IMR-90 (cell line): ENCODE measurements at regions not wholly inside any gene's neighbourhood (a gene's known extent, or its start where the extent isn't known, plus 50 kb on each side); places are given as distances from the start of the nearest gene placed in this dataset.

ENCODE experiments used
- ATAC-seq: fragments of 200-7000 bp; cut with Tn5 transposase; 2 replicates; pipeline ENCODE4 v1.9.1; 2020; ENCODE audit warnings: low read depth, mild to moderate bottlenecking, moderate library complexity
- BruUV-seq: library from RNA; stranded (reverse); fragments of 400-500 nt; replicated peaks from 2 replicates; lab custom pipeline; 2021; lab: Mats Ljungman, UMichigan
- CTCF ChIA-PET: fragments of 300-600 bp; formaldehyde crosslinking; extraction: SDS; loops from one replicate; lab custom pipeline; 2021; ENCODE audit warnings: antibody characterized with exemption; lab: Yijun Ruan, JAX
- POLR2A ChIA-PET: fragments of 300-600 bp; sonication (Branson Sonifier 250); formaldehyde crosslinking; loops from one replicate; lab custom pipeline; 2022; ENCODE audit warnings: antibody characterized with exemption; ENCODE audit not compliant: unreplicated experiment; lab: Charles Lee
- DNase-seq: peaks from one replicate; pipeline ENCODE4 v3.0.0; 2013
- H2AFZ ChIP-seq: replicated peaks from 2 replicates; pipeline ENCODE3; 2013; ENCODE audit warnings: low read length, mild to moderate bottlenecking; ENCODE audit not compliant: poor library complexity
- H2AK5ac ChIP-seq: 2 replicates; pipeline ENCODE4 v1.6.1; 2013; ENCODE audit warnings: low read depth, low read length, inconsistent platforms
- H2AK9ac ChIP-seq: replicated peaks from 2 replicates; pipeline ENCODE3; 2013; ENCODE audit warnings: mild to moderate bottlenecking, low read depth, low read length, moderate library complexity; ENCODE audit not compliant: poor library complexity
- H2BK120ac ChIP-seq: 2 replicates; pipeline ENCODE4 v1.6.1; 2013; ENCODE audit warnings: low read depth, low read length, inconsistent platforms
- H2BK15ac ChIP-seq: 3 replicates; pipeline ENCODE4 v1.6.1; 2013; ENCODE audit warnings: low read depth, low read length, inconsistent platforms
- H2BK20ac ChIP-seq: 2 replicates; pipeline ENCODE4 v1.6.1; 2013; ENCODE audit warnings: low read depth, mild to moderate bottlenecking, inconsistent platforms, low read length, moderate library complexity
- H2BK5ac ChIP-seq: 2 replicates; pipeline ENCODE4 v1.6.1; 2013; ENCODE audit warnings: mild to moderate bottlenecking, low read depth, low read length, inconsistent platforms; ENCODE audit not compliant: poor library complexity, severe bottlenecking
- H3K14ac ChIP-seq: replicated peaks from 2 replicates; pipeline ENCODE4 v1.6.1; 2013; ENCODE audit warnings: low read depth, low read length, inconsistent platforms
- H3K18ac ChIP-seq: 2 replicates; pipeline ENCODE4 v1.6.1; 2013; ENCODE audit warnings: low read depth, low read length, control low read depth
- H3K23ac ChIP-seq: 2 replicates; pipeline ENCODE4 v1.6.1; 2013; ENCODE audit warnings: low read depth, low read length, inconsistent platforms
- H3K27ac ChIP-seq: 2 replicates; pipeline ENCODE4 v1.5.1; 2013; ENCODE audit warnings: mild to moderate bottlenecking, control low read depth, low read length; ENCODE audit not compliant: insufficient read depth
- H3K27me3 ChIP-seq: 2 replicates; pipeline ENCODE4 v1.6.1; 2013; ENCODE audit warnings: low read length; ENCODE audit not compliant: control insufficient read depth, insufficient read depth
- H3K36me3 ChIP-seq: 2 replicates; pipeline ENCODE4 v1.6.1; 2013; ENCODE audit warnings: low read length, mixed read lengths; ENCODE audit not compliant: control insufficient read depth, insufficient read depth
- H3K4ac ChIP-seq: 2 replicates; pipeline ENCODE4 v1.6.1; 2013; ENCODE audit warnings: low read depth, low read length, inconsistent platforms
- H3K4me1 ChIP-seq: 2 replicates; pipeline ENCODE4 v1.6.1; 2013; ENCODE audit warnings: low read length, mixed read lengths; ENCODE audit not compliant: control insufficient read depth, insufficient read depth
- H3K4me2 ChIP-seq: 2 replicates; pipeline ENCODE4 v1.6.1; 2013; ENCODE audit warnings: low read depth, mild to moderate bottlenecking, control low read depth, low read length, moderate library complexity
- H3K4me3 ChIP-seq: 2 replicates; pipeline ENCODE4 v1.5.1; 2013; ENCODE audit warnings: low read depth, mild to moderate bottlenecking, control low read depth, low read length, moderate library complexity; ENCODE audit not compliant: insufficient read depth
- H3K56ac ChIP-seq: 2 replicates; pipeline ENCODE4 v1.6.1; 2013; ENCODE audit warnings: low read length, inconsistent platforms; ENCODE audit not compliant: insufficient read depth; ENCODE audit errors: extremely low read depth
- H3K79me1 ChIP-seq, 2 experiments: 2 replicates each; pipeline ENCODE4 v1.6.1; 2013; ENCODE audit warnings: low read length in 2 of 2, inconsistent platforms in 1 of 2, low read depth in 1 of 2
- H3K9ac ChIP-seq: 2 replicates; pipeline ENCODE4 v1.6.1; 2013; ENCODE audit warnings: low read depth, low read length, control low read depth
- H3K9me1 ChIP-seq: 2 replicates; pipeline ENCODE4 v1.6.1; 2013; ENCODE audit warnings: low read length, inconsistent platforms; ENCODE audit not compliant: insufficient read depth
- H3K9me3 ChIP-seq: 2 replicates; pipeline ENCODE4 v1.6.1; 2013; ENCODE audit warnings: low read length; ENCODE audit not compliant: control insufficient read depth, insufficient read depth
- H4K20me1 ChIP-seq: 2 replicates; pipeline ENCODE4 v1.6.1; 2013; ENCODE audit warnings: low read length, inconsistent platforms; ENCODE audit not compliant: insufficient read depth
- H4K5ac ChIP-seq: 2 replicates; pipeline ENCODE4 v1.6.1; 2013; ENCODE audit warnings: mild to moderate bottlenecking, low read depth, low read length, control low read depth
- H4K8ac ChIP-seq, 2 experiments: 2 replicates each; pipeline ENCODE4 v1.6.1; 2013; ENCODE audit warnings: low read depth in 2 of 2, low read length in 2 of 2, control low read depth in 1 of 2, inconsistent platforms in 1 of 2
- H4K91ac ChIP-seq: 2 replicates; pipeline ENCODE4 v1.6.1; 2013; ENCODE audit warnings: low read depth, low read length, inconsistent platforms; ENCODE audit not compliant: insufficient read depth
- BHLHE40 ChIP-seq: fragments of 150-350 bp; IDR thresholded peaks from 2 replicates; pipeline ENCODE4 v1.6.1; 2016; ENCODE audit warnings: mild to moderate bottlenecking, low read depth, low read length
- CEBPB ChIP-seq: IDR thresholded peaks from 2 replicates; pipeline ENCODE4 v1.6.1; 2012; ENCODE audit warnings: low read depth, low read length, improper control_type of control experiment
- ELK1 ChIP-seq: fragments of 150-350 bp; IDR thresholded peaks from 2 replicates; pipeline ENCODE4 v1.6.1; 2016; ENCODE audit warnings: low read depth, mild to moderate bottlenecking, low read length, moderate library complexity, borderline replicate concordance
- MAFK ChIP-seq: IDR thresholded peaks from 2 replicates; pipeline ENCODE4 v1.6.1; 2012; ENCODE audit warnings: low read depth, low read length, improper control_type of control experiment
- MAZ ChIP-seq: IDR thresholded peaks from 2 replicates; pipeline ENCODE4 v1.6.1; 2012; ENCODE audit warnings: low read depth, mild to moderate bottlenecking, low read length, improper control_type of control experiment, moderate library complexity, borderline replicate concordance
- MXI1 ChIP-seq: IDR thresholded peaks from 2 replicates; pipeline ENCODE4 v1.6.1; 2012; ENCODE audit warnings: low read depth, mild to moderate bottlenecking, low read length, moderate library complexity, borderline replicate concordance
- NFE2L2 ChIP-seq: fragments of 150-350 bp; IDR thresholded peaks from 2 replicates; pipeline ENCODE4 v1.6.1; 2016; ENCODE audit warnings: low read depth, mild to moderate bottlenecking, low read length
- RAD21 ChIP-seq: IDR thresholded peaks from 2 replicates; pipeline ENCODE4 v1.6.1; 2012; ENCODE audit warnings: low read length, improper control_type of control experiment
- RCOR1 ChIP-seq: IDR thresholded peaks from 2 replicates; pipeline ENCODE4 v1.6.1; 2012; ENCODE audit warnings: mild to moderate bottlenecking, low read length, improper control_type of control experiment; ENCODE audit not compliant: insufficient replicate concordance
- RFX5 ChIP-seq: IDR thresholded peaks from 2 replicates; pipeline ENCODE4 v1.8.0; 2012; ENCODE audit warnings: low read depth, mild to moderate bottlenecking, low read length, moderate library complexity
- WGBS, 2 experiments: methylation state at CpG; one replicate each; pipeline versions ENCODE4 v1.1.5 to v1.1.7; 2013; ENCODE audit warnings: missing lambda C conversion rate in 2 of 2; ENCODE audit not compliant: insufficient read length in 1 of 2; ENCODE audit errors: extremely low coverage in 2 of 2; 5-methylcytosine and 5-hydroxymethylcytosine counted together
- dilution Hi-C: fragments of 300-500 bp; cut with HindIII; formaldehyde crosslinking; loops from one replicate; pipeline ENCODE4 v1.14.3; 2018; ENCODE audit warnings: low sequenced_read_pairs; ENCODE audit not compliant: unreplicated experiment
- in situ Hi-C: fragments of 300-500 bp; cut with MboI; formaldehyde crosslinking; loops from 3 replicates; pipeline ENCODE4 v1.14.3; 2019; ENCODE audit warnings: low sequenced_read_pairs, inconsistent platforms, mixed read lengths
- intact Hi-C: fragments of 100-400 bp; cut with micrococcal nuclease; formaldehyde crosslinking; loops from 2 replicates; pipeline ENCODE4 v1.10.0; 2022
- TF ChIP-seq, protein P1 (sequence below): fragments of 150-350 bp; IDR thresholded peaks from 2 replicates; pipeline ENCODE4 v1.6.1; 2017; ENCODE audit warnings: mild to moderate bottlenecking, antibody characterized with exemption, low read length, low read depth

DNA sequence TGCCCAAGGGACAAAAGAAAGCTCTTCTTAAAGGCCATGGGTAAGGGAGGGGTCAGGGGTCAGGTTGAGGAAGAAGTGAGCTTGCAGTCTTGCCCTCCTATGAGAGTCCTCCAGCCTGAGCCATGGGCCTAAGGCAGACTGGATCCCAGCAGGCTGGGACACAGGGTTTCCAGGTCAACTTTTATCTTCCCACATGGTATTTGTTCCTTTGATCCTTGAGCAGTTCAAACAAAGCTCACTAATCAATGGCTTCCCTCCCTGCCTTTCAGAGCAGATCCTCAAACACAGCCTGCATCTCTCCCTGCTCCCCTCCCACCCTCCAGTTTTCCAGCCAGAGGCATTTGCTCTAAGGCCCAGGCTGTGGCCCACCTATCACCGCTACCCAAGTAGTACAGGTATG is 589.3 kb downstream of the INSC start:
- WGBS, 2 experiments: no CpG with 5 or more reads among the region's 1 CpG
- H3K36me3 ChIP-seq: no peaks in the 10 kb centered on the region
- H4K20me1 ChIP-seq: no peaks in the 10 kb centered on the region
- no peak for ATAC-seq
- H3K18ac ChIP-seq: no peak overlapping the region
- H4K5ac ChIP-seq: no peak overlapping the region
- intact Hi-C loops: no loop called here
- peaks cover 5% of the 10 kb centered on the region; the same call in 1 of the 2 replicates for H3K9me1 ChIP-seq
- ChIA-PET POLR2A (no interaction called here), CTCF (no interaction called here)
- H2BK5ac ChIP-seq: no peak overlapping the region
- no peak overlapping the region for H3K27ac ChIP-seq
- H2AK9ac ChIP-seq: no peak overlapping the region
- in situ Hi-C loops: no loop called here
- H3K27me3 ChIP-seq: no peaks in the 10 kb centered on the region
- no peak overlapping the region for H3K14ac ChIP-seq
- H3K9ac ChIP-seq: no peak overlapping the region
- H3K9me3 ChIP-seq: peaks cover 6% of the 10 kb centered on the region; the same call in 1 of the 2 replicates
- dilution Hi-C loops: no loop called here
- H4K91ac ChIP-seq: no peak overlapping the region
- no peak overlapping the region for H2BK15ac ChIP-seq
- H2AK5ac ChIP-seq: no peak overlapping the region
- no peak overlapping the region for H4K8ac ChIP-seq
- H2BK20ac ChIP-seq: no peak overlapping the region
- no peak for DNase-seq
- peaks cover 19% of the 10 kb centered on the region for H3K4me1 ChIP-seq
- H3K23ac ChIP-seq: no peak overlapping the region
- H2AFZ ChIP-seq: no peak overlapping the region
- H3K79me1 ChIP-seq: no peaks in the 10 kb centered on the region
- no TSS peak for BruUV-seq
- H2BK120ac ChIP-seq: no peak overlapping the region
- H3K4me2 ChIP-seq: no peak overlapping the region
- H3K4ac ChIP-seq: no peak overlapping the region
- no peak overlapping the region for H3K56ac ChIP-seq
- TF ChIP-seq BHLHE40: no peak
- TF ChIP-seq MAFK: no peak
- no peak for TF ChIP-seq CEBPB
- TF ChIP-seq NFE2L2: no peak
- no peak for TF ChIP-seq ELK1
- no peak for TF ChIP-seq RCOR1
- TF ChIP-seq RFX5: no peak
- no peak for TF ChIP-seq MXI1
- TF ChIP-seq MAZ: no peak
- TF ChIP-seq, protein P1, sequence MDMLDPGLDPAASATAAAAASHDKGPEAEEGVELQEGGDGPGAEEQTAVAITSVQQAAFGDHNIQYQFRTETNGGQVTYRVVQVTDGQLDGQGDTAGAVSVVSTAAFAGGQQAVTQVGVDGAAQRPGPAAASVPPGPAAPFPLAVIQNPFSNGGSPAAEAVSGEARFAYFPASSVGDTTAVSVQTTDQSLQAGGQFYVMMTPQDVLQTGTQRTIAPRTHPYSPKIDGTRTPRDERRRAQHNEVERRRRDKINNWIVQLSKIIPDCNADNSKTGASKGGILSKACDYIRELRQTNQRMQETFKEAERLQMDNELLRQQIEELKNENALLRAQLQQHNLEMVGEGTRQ: no peak
- TF ChIP-seq RAD21: no peak
- H3K4me3 ChIP-seq: no peak overlapping the region
